Liver (tissue), 3 donors: ENCODE measurements at regions not wholly inside any gene's neighbourhood (a gene's known extent, or its start where the extent isn't known, plus 50 kb on each side); places are given as distances from the start of the nearest gene placed in this dataset.

ENCODE experiments used
- JUND ChIP-seq, 2 donors: IDR thresholded peaks; 2 replicates each; pipeline ENCODE4 v1.6.1; 2016; ENCODE audit warnings: antibody characterized with exemption in 2 of 2
- RAD21 ChIP-seq, 2 donors: IDR thresholded peaks; 2 replicates each; pipeline ENCODE4 v1.6.1; 2016; ENCODE audit warnings: antibody characterized with exemption in 2 of 2, mild to moderate bottlenecking in 2 of 2
- RXRA ChIP-seq, 2 donors: IDR thresholded peaks; 2 replicates each; pipeline ENCODE4 v1.6.1; 2017 to 2018; ENCODE audit warnings: antibody characterized with exemption in 2 of 2, mild to moderate bottlenecking in 1 of 2
- SP1 ChIP-seq: IDR thresholded peaks from 2 replicates; pipeline ENCODE4 v1.6.1; 2018; ENCODE audit warnings: antibody characterized with exemption, mild to moderate bottlenecking
- TAF1 ChIP-seq: conservative IDR thresholded peaks from 2 replicates; pipeline ENCODE4 v1.6.1; 2016; ENCODE audit warnings: antibody characterized with exemption, mild to moderate bottlenecking
- YY1 ChIP-seq: IDR thresholded peaks from 2 replicates; pipeline ENCODE4 v1.6.1; 2016; ENCODE audit warnings: antibody characterized with exemption, mild to moderate bottlenecking
- TF ChIP-seq, protein P1 (sequence below): fragments of 150-350 bp; IDR thresholded peaks from 2 replicates; pipeline ENCODE4 v1.5.1; 2017; ENCODE audit warnings: improper control_type of control experiment, low read depth, low read length; ENCODE audit not compliant: missing input control
- TF ChIP-seq, protein P2 (sequence below): IDR thresholded peaks from 2 replicates; pipeline ENCODE4 v1.6.1; 2016; ENCODE audit warnings: antibody characterized with exemption, mild to moderate bottlenecking
- TF ChIP-seq, protein P3 (sequence below): IDR thresholded peaks from 2 replicates; pipeline ENCODE4 v1.6.1; 2016; ENCODE audit warnings: antibody characterized with exemption
- TF ChIP-seq, protein P4 (sequence below): IDR thresholded peaks from 2 replicates; pipeline ENCODE4 v1.6.1; 2016; ENCODE audit warnings: antibody characterized with exemption
- TF ChIP-seq, protein P5 (sequence below): IDR thresholded peaks from 2 replicates; pipeline ENCODE4 v1.6.1; 2016; ENCODE audit warnings: antibody characterized with exemption
- donor health status: healthy.
- donor health status: healthy.

DNA sequence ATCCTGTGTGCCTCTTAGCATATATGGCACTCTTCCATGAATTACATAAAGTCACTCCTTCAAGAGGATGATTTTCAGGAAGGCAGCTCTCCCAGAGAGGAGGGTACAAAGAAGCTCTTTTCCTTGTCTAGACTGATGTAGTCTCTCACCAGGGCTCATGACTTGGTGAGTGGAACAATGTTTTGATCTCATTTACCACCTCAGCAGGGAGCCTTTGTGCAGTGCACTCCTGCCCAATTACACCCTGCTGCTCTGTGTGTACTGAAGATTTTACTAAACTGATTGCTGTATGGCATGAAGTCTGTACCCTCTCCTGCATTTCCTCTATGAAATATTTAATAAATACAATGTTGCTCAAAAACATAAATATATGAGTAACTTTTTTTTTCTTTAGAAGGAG is 598.3 kb upstream of the HS3ST5 start:
- no peak for TF ChIP-seq JUND (IDR thresholded peaks at IDR 0.05)
- TF ChIP-seq, protein P1, sequence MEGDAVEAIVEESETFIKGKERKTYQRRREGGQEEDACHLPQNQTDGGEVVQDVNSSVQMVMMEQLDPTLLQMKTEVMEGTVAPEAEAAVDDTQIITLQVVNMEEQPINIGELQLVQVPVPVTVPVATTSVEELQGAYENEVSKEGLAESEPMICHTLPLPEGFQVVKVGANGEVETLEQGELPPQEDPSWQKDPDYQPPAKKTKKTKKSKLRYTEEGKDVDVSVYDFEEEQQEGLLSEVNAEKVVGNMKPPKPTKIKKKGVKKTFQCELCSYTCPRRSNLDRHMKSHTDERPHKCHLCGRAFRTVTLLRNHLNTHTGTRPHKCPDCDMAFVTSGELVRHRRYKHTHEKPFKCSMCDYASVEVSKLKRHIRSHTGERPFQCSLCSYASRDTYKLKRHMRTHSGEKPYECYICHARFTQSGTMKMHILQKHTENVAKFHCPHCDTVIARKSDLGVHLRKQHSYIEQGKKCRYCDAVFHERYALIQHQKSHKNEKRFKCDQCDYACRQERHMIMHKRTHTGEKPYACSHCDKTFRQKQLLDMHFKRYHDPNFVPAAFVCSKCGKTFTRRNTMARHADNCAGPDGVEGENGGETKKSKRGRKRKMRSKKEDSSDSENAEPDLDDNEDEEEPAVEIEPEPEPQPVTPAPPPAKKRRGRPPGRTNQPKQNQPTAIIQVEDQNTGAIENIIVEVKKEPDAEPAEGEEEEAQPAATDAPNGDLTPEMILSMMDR, result no peak
- TF ChIP-seq, protein P2, sequence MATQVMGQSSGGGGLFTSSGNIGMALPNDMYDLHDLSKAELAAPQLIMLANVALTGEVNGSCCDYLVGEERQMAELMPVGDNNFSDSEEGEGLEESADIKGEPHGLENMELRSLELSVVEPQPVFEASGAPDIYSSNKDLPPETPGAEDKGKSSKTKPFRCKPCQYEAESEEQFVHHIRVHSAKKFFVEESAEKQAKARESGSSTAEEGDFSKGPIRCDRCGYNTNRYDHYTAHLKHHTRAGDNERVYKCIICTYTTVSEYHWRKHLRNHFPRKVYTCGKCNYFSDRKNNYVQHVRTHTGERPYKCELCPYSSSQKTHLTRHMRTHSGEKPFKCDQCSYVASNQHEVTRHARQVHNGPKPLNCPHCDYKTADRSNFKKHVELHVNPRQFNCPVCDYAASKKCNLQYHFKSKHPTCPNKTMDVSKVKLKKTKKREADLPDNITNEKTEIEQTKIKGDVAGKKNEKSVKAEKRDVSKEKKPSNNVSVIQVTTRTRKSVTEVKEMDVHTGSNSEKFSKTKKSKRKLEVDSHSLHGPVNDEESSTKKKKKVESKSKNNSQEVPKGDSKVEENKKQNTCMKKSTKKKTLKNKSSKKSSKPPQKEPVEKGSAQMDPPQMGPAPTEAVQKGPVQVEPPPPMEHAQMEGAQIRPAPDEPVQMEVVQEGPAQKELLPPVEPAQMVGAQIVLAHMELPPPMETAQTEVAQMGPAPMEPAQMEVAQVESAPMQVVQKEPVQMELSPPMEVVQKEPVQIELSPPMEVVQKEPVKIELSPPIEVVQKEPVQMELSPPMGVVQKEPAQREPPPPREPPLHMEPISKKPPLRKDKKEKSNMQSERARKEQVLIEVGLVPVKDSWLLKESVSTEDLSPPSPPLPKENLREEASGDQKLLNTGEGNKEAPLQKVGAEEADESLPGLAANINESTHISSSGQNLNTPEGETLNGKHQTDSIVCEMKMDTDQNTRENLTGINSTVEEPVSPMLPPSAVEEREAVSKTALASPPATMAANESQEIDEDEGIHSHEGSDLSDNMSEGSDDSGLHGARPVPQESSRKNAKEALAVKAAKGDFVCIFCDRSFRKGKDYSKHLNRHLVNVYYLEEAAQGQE, result no peak
- TF ChIP-seq, protein P3, sequence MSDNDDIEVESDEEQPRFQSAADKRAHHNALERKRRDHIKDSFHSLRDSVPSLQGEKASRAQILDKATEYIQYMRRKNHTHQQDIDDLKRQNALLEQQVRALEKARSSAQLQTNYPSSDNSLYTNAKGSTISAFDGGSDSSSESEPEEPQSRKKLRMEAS, result no peak
- no peak for TF ChIP-seq RAD21 (IDR thresholded peaks at IDR 0.05)
- TF ChIP-seq RXRA (IDR thresholded peaks at IDR 0.05), result no peak
- TF ChIP-seq YY1, result no peak
- no peak for TF ChIP-seq SP1
- TF ChIP-seq, protein P4, sequence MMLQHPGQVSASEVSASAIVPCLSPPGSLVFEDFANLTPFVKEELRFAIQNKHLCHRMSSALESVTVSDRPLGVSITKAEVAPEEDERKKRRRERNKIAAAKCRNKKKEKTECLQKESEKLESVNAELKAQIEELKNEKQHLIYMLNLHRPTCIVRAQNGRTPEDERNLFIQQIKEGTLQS, result no peak
- TF ChIP-seq, protein P5, sequence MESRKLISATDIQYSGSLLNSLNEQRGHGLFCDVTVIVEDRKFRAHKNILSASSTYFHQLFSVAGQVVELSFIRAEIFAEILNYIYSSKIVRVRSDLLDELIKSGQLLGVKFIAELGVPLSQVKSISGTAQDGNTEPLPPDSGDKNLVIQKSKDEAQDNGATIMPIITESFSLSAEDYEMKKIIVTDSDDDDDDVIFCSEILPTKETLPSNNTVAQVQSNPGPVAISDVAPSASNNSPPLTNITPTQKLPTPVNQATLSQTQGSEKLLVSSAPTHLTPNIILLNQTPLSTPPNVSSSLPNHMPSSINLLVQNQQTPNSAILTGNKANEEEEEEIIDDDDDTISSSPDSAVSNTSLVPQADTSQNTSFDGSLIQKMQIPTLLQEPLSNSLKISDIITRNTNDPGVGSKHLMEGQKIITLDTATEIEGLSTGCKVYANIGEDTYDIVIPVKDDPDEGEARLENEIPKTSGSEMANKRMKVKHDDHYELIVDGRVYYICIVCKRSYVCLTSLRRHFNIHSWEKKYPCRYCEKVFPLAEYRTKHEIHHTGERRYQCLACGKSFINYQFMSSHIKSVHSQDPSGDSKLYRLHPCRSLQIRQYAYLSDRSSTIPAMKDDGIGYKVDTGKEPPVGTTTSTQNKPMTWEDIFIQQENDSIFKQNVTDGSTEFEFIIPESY, result no peak
- no peak for TF ChIP-seq TAF1
